ENCODE measurements at regions not wholly inside any gene's neighbourhood (a gene's known extent, or its start where the extent isn't known, plus 50 kb on each side); places are given as distances from the start of the nearest gene placed in this dataset.

- DNase-seq: no peak
- H3K9me3 ChIP-seq: no peaks in the 10 kb centered on the region
- 44 to 58% (median 51%) methylated on average over 3 of the region's 3 CpGs for WGBS, 4 donors
Observed at GRCh38 chr10:109723305-109723704, 200.0 kb downstream of the XPNPEP1 start.

GRCh38 chr10:109721453-109722064 lies 201.8 kb downstream of the XPNPEP1 start:
- H3K36me3 ChIP-seq: no peaks in the 10 kb centered on the region
- no peak overlapping the region for H3K27ac ChIP-seq
- ATAC-seq (no peak), DNase-seq (no peak)
- H3K4me3 ChIP-seq: no peak overlapping the region
- TF ChIP-seq POLR2A (IDR thresholded peaks at IDR 0.05): no peak
- no peak for TF ChIP-seq CTCF (IDR thresholded peaks at IDR 0.05)
- intact Hi-C loops (cut with DNase I): no loop called here
- WGBS, 4 donors: 94 to 98% (median 97%) methylated on average over 3 of the region's 3 CpGs
- no peaks in the 10 kb centered on the region for H3K9me3 ChIP-seq
- H3K27me3 ChIP-seq: peaks cover 0 to 3% (median 0%) of the 10 kb centered on the region in 9 donors
- no peaks in the 10 kb centered on the region for H3K4me1 ChIP-seq

More at GRCh38 chr10:109723305-109723704, 200.0 kb downstream of the XPNPEP1 start:
- Histone ChIP-seq H3K27me3 (peaks cover 0 to 3% (median 0%) of the 10 kb centered on the region in 9 donors), H3K4me1 (no peaks in the 10 kb centered on the region), H3K27ac (no peak overlapping the region), H3K4me3 (no peak overlapping the region), H3K36me3 (no peaks in the 10 kb centered on the region)
- no peak for TF ChIP-seq CTCF (IDR thresholded peaks at IDR 0.05)
- no peak for TF ChIP-seq POLR2A (IDR thresholded peaks at IDR 0.05)
- intact Hi-C loops (cut with DNase I): no loop called here
- ATAC-seq: no peak

GRCh38 chr10:109706026-109706560 lies 217.2 kb downstream of the XPNPEP1 start:
- Histone ChIP-seq H3K4me3 (no peak overlapping the region), H3K36me3 (no peaks in the 10 kb centered on the region), H3K9me3 (peaks cover 0 to 19% (median 8%) of the 10 kb centered on the region in 12 donors), H3K4me1 (no peaks in the 10 kb centered on the region), H3K27me3 (no peaks in the 10 kb centered on the region), H3K27ac (no peak overlapping the region)
- WGBS, 4 donors: 46 to 59% (median 50%) methylated on average over 1 of the region's 1 CpG
- no peak for DNase-seq
- intact Hi-C loops (cut with DNase I): no loop called here
- TF ChIP-seq CTCF (IDR thresholded peaks at IDR 0.05) (no peak), POLR2A (IDR thresholded peaks at IDR 0.05) (no peak)
- no peak for ATAC-seq

GRCh38 chr10:109701633-109702215 lies 221.6 kb downstream of the XPNPEP1 start:
- H3K4me1 ChIP-seq: no peaks in the 10 kb centered on the region
- intact Hi-C loops (cut with DNase I): no loop called here
- no peaks in the 10 kb centered on the region for H3K36me3 ChIP-seq
- DNase-seq: no peak
- H3K27me3 ChIP-seq: no peaks in the 10 kb centered on the region
- 64 to 71% (median 67%) methylated on average over 5 of the region's 5 CpGs for WGBS, 4 donors
- TF ChIP-seq POLR2A (IDR thresholded peaks at IDR 0.05) (no peak), CTCF (IDR thresholded peaks at IDR 0.05) (no peak)
- no peak for ATAC-seq
- H3K4me3 ChIP-seq: no peak overlapping the region
- no peak overlapping the region for H3K27ac ChIP-seq
- H3K9me3 ChIP-seq: no peaks in the 10 kb centered on the region

Data from heart left ventricle (tissue), 16 donors.